ENCODE measurements at regions not wholly inside any gene's neighbourhood (a gene's known extent, or its start where the extent isn't known, plus 50 kb on each side); places are given as distances from the start of the nearest gene placed in this dataset.

- no peak for ATAC-seq
- TF ChIP-seq TOX (CRISPR knock-in tag; IDR thresholded peaks at IDR 0.05; ENCODE audit: borderline replicate concordance) (no peak), ZNF8 (CRISPR knock-in tag; IDR thresholded peaks at IDR 0.05) (no peak), ARNTL (CRISPR knock-in tag; IDR thresholded peaks at IDR 0.05; ENCODE audit: borderline replicate concordance, low read depth) (no peak), ISL1 (CRISPR knock-in tag; IDR thresholded peaks at IDR 0.05) (no peak), ZFP30 (CRISPR knock-in tag; IDR thresholded peaks at IDR 0.05) (no peak), CREB5 (CRISPR knock-in tag; IDR thresholded peaks at IDR 0.05; ENCODE audit: low read depth) (no peak)
Observed at GRCh38 chr9:109893241-109893640, 113.2 kb downstream of the PALM2AKAP2 start.

GRCh38 chr9:109894473-109894872 is 114.5 kb downstream of the PALM2AKAP2 start:
- ATAC-seq: no peak
- no peak for TF ChIP-seq TOX (CRISPR knock-in tag; IDR thresholded peaks at IDR 0.05; ENCODE audit: borderline replicate concordance)
- no peak for TF ChIP-seq GLIS3 (CRISPR knock-in tag; IDR thresholded peaks at IDR 0.05)
- TF ChIP-seq TSHZ2 (CRISPR knock-in tag; IDR thresholded peaks at IDR 0.05): no peak
- TF ChIP-seq ZNF8 (CRISPR knock-in tag; IDR thresholded peaks at IDR 0.05): no peak
- no peak for TF ChIP-seq SNAI2 (CRISPR knock-in tag; IDR thresholded peaks at IDR 0.05)
- TF ChIP-seq ARNTL (CRISPR knock-in tag; IDR thresholded peaks at IDR 0.05; ENCODE audit: borderline replicate concordance, low read depth): no peak
- TF ChIP-seq ZFP3 (CRISPR knock-in tag; IDR thresholded peaks at IDR 0.05): no peak
- TF ChIP-seq OSR1 (CRISPR knock-in tag; IDR thresholded peaks at IDR 0.05): no peak
- no peak for TF ChIP-seq POU6F1 (CRISPR knock-in tag; IDR thresholded peaks at IDR 0.05; ENCODE audit: borderline replicate concordance, low read depth)
- TF ChIP-seq ESRRG (CRISPR knock-in tag; IDR thresholded peaks at IDR 0.05): no peak
- TF ChIP-seq ZNF565 (CRISPR knock-in tag; conservative IDR thresholded peaks at IDR 0.05; ENCODE audit: low read depth): no peak
- no peak for TF ChIP-seq PPARA (CRISPR knock-in tag; IDR thresholded peaks at IDR 0.05; ENCODE audit: borderline replicate concordance)
- no peak for TF ChIP-seq ZFP30 (CRISPR knock-in tag; IDR thresholded peaks at IDR 0.05)
- no peak for TF ChIP-seq CSRNP3 (CRISPR knock-in tag; IDR thresholded peaks at IDR 0.05)
- no peak for TF ChIP-seq ZNF70 (CRISPR knock-in tag; IDR thresholded peaks at IDR 0.05)
- TF ChIP-seq BACH2 (CRISPR knock-in tag; IDR thresholded peaks at IDR 0.05; ENCODE audit: borderline replicate concordance): no peak
- TF ChIP-seq ZC3H10 (CRISPR knock-in tag; IDR thresholded peaks at IDR 0.05): no peak
- no peak for TF ChIP-seq CREB5 (CRISPR knock-in tag; IDR thresholded peaks at IDR 0.05; ENCODE audit: low read depth)

- TF ChIP-seq ZFP3 (CRISPR knock-in tag; IDR thresholded peaks at IDR 0.05): no peak
- no peak for TF ChIP-seq ZNF8 (CRISPR knock-in tag; IDR thresholded peaks at IDR 0.05)
- TF ChIP-seq PATZ1 (CRISPR knock-in tag; IDR thresholded peaks at IDR 0.05; ENCODE audit: borderline replicate concordance): no peak
- TF ChIP-seq PPARA (CRISPR knock-in tag; IDR thresholded peaks at IDR 0.05; ENCODE audit: borderline replicate concordance): no peak
- no peak for TF ChIP-seq ZNF565 (CRISPR knock-in tag; conservative IDR thresholded peaks at IDR 0.05; ENCODE audit: low read depth)
- no peak for TF ChIP-seq TCF4 (CRISPR knock-in tag; IDR thresholded peaks at IDR 0.05; ENCODE audit: borderline replicate concordance)
- TF ChIP-seq CSRNP3 (CRISPR knock-in tag; IDR thresholded peaks at IDR 0.05): no peak
- TF ChIP-seq ARNTL (CRISPR knock-in tag; IDR thresholded peaks at IDR 0.05; ENCODE audit: borderline replicate concordance, low read depth): no peak
- peak; percentile 65 for ATAC-seq
Observed at GRCh38 chr9:109894921-109895758, 115.1 kb downstream of the PALM2AKAP2 start.
